ENCODE measurements at regions not wholly inside any gene's neighbourhood (a gene's known extent, or its start where the extent isn't known, plus 50 kb on each side); places are given as distances from the start of the nearest gene placed in this dataset.

GRCh38 chr13:47726394-47726793 is 274.7 kb downstream of the SUCLA2 start:
- H3K4me3 ChIP-seq: no peak overlapping the region
- intact Hi-C loops (cut with DNase I): no loop called here
- no peaks in the 10 kb centered on the region for H3K4me1 ChIP-seq
- whole genome bisulfite sequencing, 2 donors: 37 to 44% methylated on average over 5 of the region's 5 CpGs
- no peak for TF ChIP-seq CTCF (IDR thresholded peaks at IDR 0.05)
- H3K9me3 ChIP-seq: no peaks in the 10 kb centered on the region
- ATAC-seq: no peak
- no peaks in the 10 kb centered on the region for H3K27me3 ChIP-seq
- H3K36me3 ChIP-seq (replicated peaks in 1 of 2; ENCODE audit: insufficient read depth in 1 of 2, low read depth in 2 of 2): no peaks in the 10 kb centered on the region
- no peak overlapping the region for H3K27ac ChIP-seq
- DNase-seq: no peak

GRCh38 chr13:47723898-47724297 is 277.2 kb downstream of the SUCLA2 start:
- intact Hi-C loops (cut with DNase I): no loop called here
- Histone ChIP-seq H3K4me3 (no peak overlapping the region), H3K27ac (no peak overlapping the region), H3K4me1 (no peaks in the 10 kb centered on the region), H3K9me3 (no peaks in the 10 kb centered on the region), H3K36me3 (replicated peaks in 1 of 2; ENCODE audit: insufficient read depth in 1 of 2, low read depth in 2 of 2) (no peaks in the 10 kb centered on the region), H3K27me3 (no peaks in the 10 kb centered on the region)
- no peak for ATAC-seq
- 36 to 47% methylated on average over 3 to 4 of the region's 4 CpGs for WGBS, 2 donors
- no peak for DNase-seq
- TF ChIP-seq POLR2A (IDR thresholded peaks at IDR 0.05) (no peak), CTCF (IDR thresholded peaks at IDR 0.05) (no peak)

- WGBS, 2 donors: 52 to 62% methylated on average over 2 of the region's 2 CpGs
- Histone ChIP-seq H3K27ac (no peak overlapping the region), H3K9me3 (no peaks in the 10 kb centered on the region), H3K36me3 (replicated peaks in 1 of 2; ENCODE audit: insufficient read depth in 1 of 2, low read depth in 2 of 2) (no peaks in the 10 kb centered on the region), H3K4me1 (no peaks in the 10 kb centered on the region), H3K27me3 (no peaks in the 10 kb centered on the region), H3K4me3 (no peak overlapping the region)
- intact Hi-C loops (cut with DNase I): no loop called here
- DNase-seq: no peak
- no peak for TF ChIP-seq POLR2A (IDR thresholded peaks at IDR 0.05)
- no peak for ATAC-seq
Observed at GRCh38 chr13:47719164-47719563, 281.9 kb downstream of the SUCLA2 start.

- ATAC-seq: no peak
- Histone ChIP-seq H3K9me3 (no peaks in the 10 kb centered on the region), H3K27ac (no peak overlapping the region), H3K4me3 (no peak overlapping the region), H3K27me3 (no peaks in the 10 kb centered on the region), H3K4me1 (no peaks in the 10 kb centered on the region), H3K36me3 (replicated peaks in 1 of 2; ENCODE audit: insufficient read depth in 1 of 2, low read depth in 2 of 2) (no peaks in the 10 kb centered on the region)
- 42 to 50% methylated on average over 8 of the region's 8 CpGs for WGBS, 2 donors
- no peak for DNase-seq
- intact Hi-C loops (cut with DNase I): no loop called here
- TF ChIP-seq CTCF (IDR thresholded peaks at IDR 0.05): no peak
Observed at GRCh38 chr13:47718556-47718955, 282.5 kb downstream of the SUCLA2 start.

DNA sequence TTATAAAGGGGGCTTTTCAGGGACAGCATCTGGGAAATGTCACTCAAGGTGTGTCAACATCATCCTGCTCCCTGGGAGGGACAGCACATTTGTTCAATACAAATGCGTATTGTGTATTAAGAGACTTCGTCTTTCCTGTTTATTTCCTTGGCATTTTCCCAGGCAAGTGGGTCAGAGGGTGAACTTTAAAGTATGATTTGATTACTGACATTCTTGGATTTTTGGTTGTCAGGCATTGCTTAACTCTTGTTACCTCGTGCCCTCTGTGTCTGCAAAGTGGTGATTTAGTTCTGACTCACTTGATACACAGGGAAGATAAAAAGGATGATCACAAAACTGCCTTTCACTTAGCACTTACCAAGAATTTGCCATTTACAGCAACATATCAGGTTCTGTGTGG is 292.7 kb downstream of the SUCLA2 start:
- no peak for TF ChIP-seq POLR2A (IDR thresholded peaks at IDR 0.05)
- no peak for TF ChIP-seq CTCF (IDR thresholded peaks at IDR 0.05)
- ATAC-seq: peak; percentile 42
- H3K4me1 ChIP-seq: no peaks in the 10 kb centered on the region
- H3K27ac ChIP-seq: no peak overlapping the region
- no peak for DNase-seq
- no peaks in the 10 kb centered on the region for H3K36me3 ChIP-seq (replicated peaks in 1 of 2; ENCODE audit: insufficient read depth in 1 of 2, low read depth in 2 of 2)
- 13 to 25% methylated on average over 3 of the region's 3 CpGs for WGBS, 2 donors
- no peaks in the 10 kb centered on the region for H3K9me3 ChIP-seq
- no peak overlapping the region for H3K4me3 ChIP-seq
- intact Hi-C loops (cut with DNase I): no loop called here
- H3K27me3 ChIP-seq: no peaks in the 10 kb centered on the region
